Activated T-helper 1 cell treated with Interleukin-2 at 50 U/mL for 16 hours (primary cell): ENCODE measurements at regions not wholly inside any gene's neighbourhood (a gene's known extent, or its start where the extent isn't known, plus 50 kb on each side); places are given as distances from the start of the nearest gene placed in this dataset.
"Not testable (repeated sequence)": the region's sequence is repeated elsewhere in the genome, so short reads cannot be mapped to it uniquely, and the experiment has no call there.

ENCODE experiments used
- DNase-seq: peaks from one replicate; pipeline ENCODE4 v3.0.0-alpha.2; 2020; ENCODE audit warnings: low read depth

GRCh38 chrX:1140236-1140681 is 72.2 kb downstream of the CRLF2 start:
- DNase-seq, result no peak

- no peak for DNase-seq
These were observed 73.3 kb downstream of the CRLF2 start for GRCh38 chrX:1139185-1139500.

GRCh38 chrX:1138476-1139184 is 73.8 kb downstream of the CRLF2 start:
- DNase-seq, result no peak

GRCh38 chrX:1137531-1137930 is 74.9 kb downstream of the CRLF2 start:
- no peak for DNase-seq

- not testable (repeated sequence) for DNase-seq
These were observed 75.9 kb downstream of the CRLF2 start for GRCh38 chrX:1136582-1136981.

- no peak for DNase-seq
These were observed 77.5 kb downstream of the CRLF2 start for GRCh38 chrX:1134976-1135375.

GRCh38 chrX:1134156-1134555 is 78.3 kb downstream of the CRLF2 start:
- no peak for DNase-seq

- no peak for DNase-seq
These were observed 85.7 kb downstream of the CRLF2 start for GRCh38 chrX:1126738-1127137.

- DNase-seq, result no peak
These were observed 87.9 kb downstream of the CRLF2 start for GRCh38 chrX:1124531-1124930.

GRCh38 chrX:1122851-1123250 is 89.6 kb downstream of the CRLF2 start:
- DNase-seq, result not testable (repeated sequence)

- no peak for DNase-seq
These were observed 93.2 kb downstream of the CRLF2 start for GRCh38 chrX:1119275-1119674.

- DNase-seq, result no peak
These were observed 93.8 kb downstream of the CRLF2 start for GRCh38 chrX:1118572-1119199.

- not testable (repeated sequence) for DNase-seq
These were observed 97.0 kb downstream of the CRLF2 start for GRCh38 chrX:1115411-1115810.

- no peak for DNase-seq
These were observed 100.1 kb downstream of the CRLF2 start for GRCh38 chrX:1112321-1112720.

- no peak for DNase-seq
These were observed 100.7 kb downstream of the CRLF2 start for GRCh38 chrX:1111601-1112300.

GRCh38 chrX:1109580-1110119 is 102.8 kb downstream of the CRLF2 start:
- no peak for DNase-seq

GRCh38 chrX:1108501-1109445 is 103.7 kb downstream of the CRLF2 start:
- no peak for DNase-seq

GRCh38 chrX:1106478-1107210 is 105.8 kb downstream of the CRLF2 start:
- no peak for DNase-seq

GRCh38 chrX:1105671-1106419 is 106.6 kb downstream of the CRLF2 start:
- no peak for DNase-seq

- DNase-seq, result not testable (repeated sequence)
These were observed 107.4 kb downstream of the CRLF2 start for GRCh38 chrX:1105031-1105430.
